ENCODE measurements at regions not wholly inside any gene's neighbourhood (a gene's known extent, or its start where the extent isn't known, plus 50 kb on each side); places are given as distances from the start of the nearest gene placed in this dataset.

DNA sequence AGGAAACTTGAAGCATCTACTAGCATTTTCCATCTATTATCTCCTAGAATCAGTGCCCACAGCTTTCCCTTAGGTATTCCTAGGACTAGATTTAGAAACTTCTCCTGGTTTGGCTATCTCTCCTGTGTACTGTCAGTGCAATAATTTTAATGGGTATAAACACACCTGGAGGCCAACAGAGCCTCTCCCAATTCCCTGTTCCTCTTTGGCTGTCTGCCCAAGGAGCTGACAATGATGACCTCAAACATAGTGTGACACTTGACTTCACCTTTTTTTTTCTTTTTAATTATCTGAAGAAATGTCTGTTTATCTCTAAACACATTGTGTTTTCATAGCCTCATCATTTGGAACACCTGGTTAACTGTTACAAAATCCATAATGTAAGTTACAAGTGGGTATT lies 754.5 kb upstream of the ALCAM start:
- no peaks in the 10 kb centered on the region for H3K27me3 ChIP-seq
- H3K4me3 ChIP-seq: no peak overlapping the region
- no peaks in the 10 kb centered on the region for H3K9me3 ChIP-seq
- no peaks in the 10 kb centered on the region for H3K36me3 ChIP-seq
- DNase-seq: no peak

DNA sequence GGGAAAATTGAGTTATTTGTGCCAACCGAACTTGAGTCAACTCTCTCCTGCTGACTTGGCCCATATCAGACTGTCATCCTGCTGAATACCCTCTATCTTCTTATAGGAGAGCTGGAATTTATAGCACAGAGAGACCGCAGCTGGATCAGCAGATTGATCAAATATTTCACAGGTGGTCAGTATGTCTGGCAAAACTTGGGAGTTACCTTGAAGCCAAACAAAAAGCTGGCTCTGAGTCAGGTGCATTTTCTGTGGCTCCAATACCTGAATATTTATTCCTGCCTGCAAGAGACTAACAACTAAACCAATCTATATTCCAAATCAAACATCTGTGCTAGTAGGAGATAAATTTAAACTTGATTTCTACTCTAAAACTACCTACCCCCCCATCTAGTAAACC lies 752.1 kb upstream of the ALCAM start:
- Histone ChIP-seq H3K9me3 (no peaks in the 10 kb centered on the region), H3K27me3 (no peaks in the 10 kb centered on the region), H3K36me3 (no peaks in the 10 kb centered on the region), H3K4me3 (no peak overlapping the region)
- DNase-seq: no peak

- peaks cover 12% of the 10 kb centered on the region; the same call in 1 of the 2 replicates for H3K9me3 ChIP-seq
- H3K27me3 ChIP-seq: no peaks in the 10 kb centered on the region
- DNase-seq: no peak
- H3K36me3 ChIP-seq: no peaks in the 10 kb centered on the region
- H3K4me3 ChIP-seq: no peak overlapping the region
These were observed 738.4 kb upstream of the ALCAM start for GRCh38 chr3:104628185-104628789.

DNA sequence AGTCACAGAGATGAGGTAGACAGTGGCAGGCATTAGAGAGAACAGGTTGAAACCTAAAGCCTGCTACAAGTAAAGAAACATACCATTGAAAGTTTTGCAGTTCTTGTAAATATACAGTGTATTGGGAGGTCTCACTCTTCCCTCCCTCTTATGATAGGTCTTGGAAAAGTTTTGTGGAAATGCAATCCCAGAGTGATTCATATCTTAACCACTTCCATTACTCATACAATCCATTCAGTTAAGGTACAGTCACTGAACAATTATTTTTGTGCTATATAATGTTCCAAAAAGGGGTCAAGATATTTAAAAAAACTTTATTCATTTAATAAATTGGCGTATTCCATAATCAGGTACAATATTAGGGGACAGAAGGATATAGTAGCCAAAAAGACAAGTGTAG lies 737.7 kb upstream of the ALCAM start:
- H3K27me3 ChIP-seq: no peaks in the 10 kb centered on the region
- no peaks in the 10 kb centered on the region for H3K36me3 ChIP-seq
- DNase-seq: no peak
- peaks cover 12% of the 10 kb centered on the region; the same call in 1 of the 2 replicates for H3K9me3 ChIP-seq
- H3K4me3 ChIP-seq: no peak overlapping the region

DNA sequence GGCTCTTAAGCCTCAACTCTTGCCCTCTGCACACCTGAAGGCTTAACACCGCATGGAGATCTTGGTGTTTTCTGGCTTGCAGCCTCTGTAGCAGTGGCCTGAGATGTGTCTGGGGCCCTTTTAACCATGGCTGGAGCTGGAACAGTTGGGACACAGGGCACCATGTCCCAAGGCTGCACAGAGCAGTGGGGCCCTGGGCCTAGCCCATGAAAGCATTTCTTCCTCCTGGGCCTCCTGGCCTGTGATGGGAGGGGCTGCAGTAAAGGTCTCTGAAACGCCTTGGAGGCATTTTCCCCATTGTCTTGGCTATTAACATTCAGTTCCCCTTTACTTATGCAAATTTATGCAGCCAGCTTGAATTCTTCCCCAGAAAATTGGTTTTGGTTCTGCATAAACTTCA lies 735.5 kb upstream of the ALCAM start:
- DNase-seq: no peak

GRCh38 chr3:104632521-104632920 lies 734.2 kb upstream of the ALCAM start:
- Histone ChIP-seq H3K9me3 (peaks cover 10% of the 10 kb centered on the region), H3K36me3 (no peaks in the 10 kb centered on the region), H3K27me3 (no peaks in the 10 kb centered on the region), H3K4me3 (no peak overlapping the region)
- DNase-seq: no peak

More for the DNA sequence above, 735.5 kb upstream of the ALCAM start:
- no peaks in the 10 kb centered on the region for H3K36me3 ChIP-seq
- H3K9me3 ChIP-seq: peaks cover 10% of the 10 kb centered on the region; the same call in 1 of the 2 replicates
- H3K4me3 ChIP-seq: no peak overlapping the region
- H3K27me3 ChIP-seq: no peaks in the 10 kb centered on the region

GRCh38 chr3:104632947-104633346 lies 733.8 kb upstream of the ALCAM start:
- H3K36me3 ChIP-seq: no peaks in the 10 kb centered on the region
- no peak for DNase-seq
- H3K9me3 ChIP-seq: peaks cover 11% of the 10 kb centered on the region
- no peak overlapping the region for H3K4me3 ChIP-seq
- no peaks in the 10 kb centered on the region for H3K27me3 ChIP-seq

DNA sequence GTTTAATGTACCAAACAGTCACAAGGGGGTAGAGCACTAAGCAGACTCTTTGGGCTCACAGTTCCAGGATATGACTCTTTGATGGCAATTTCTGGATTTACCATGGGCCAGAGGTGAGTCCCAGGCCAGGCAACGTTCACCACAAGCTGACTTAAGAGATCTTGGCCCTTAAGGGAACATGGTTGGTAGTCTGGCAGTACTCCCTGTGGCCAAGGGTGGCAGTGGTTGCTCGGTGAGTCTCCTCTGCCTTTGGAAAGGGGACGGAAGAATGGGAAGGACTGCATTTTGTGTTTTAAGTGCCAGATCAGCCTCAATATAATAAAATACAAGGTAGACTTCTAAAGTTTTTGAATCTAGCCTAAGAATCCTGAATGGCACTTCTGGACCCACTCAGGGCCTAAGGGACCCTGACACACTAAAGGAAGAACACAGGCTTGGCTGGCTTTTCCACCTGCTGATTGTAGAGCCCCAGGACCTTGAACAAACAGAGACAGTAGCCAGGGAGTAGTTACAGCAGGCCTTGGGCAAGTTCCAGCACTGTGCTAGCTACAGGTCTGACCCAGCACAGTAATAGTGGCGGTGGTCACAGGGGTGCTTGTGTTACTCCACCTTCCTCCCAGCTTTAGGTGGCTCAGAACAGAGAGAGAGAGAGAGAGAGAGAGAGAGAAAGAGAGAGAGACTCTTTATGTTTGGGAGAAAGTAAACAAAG lies 730.7 kb upstream of the ALCAM start:
- no peak overlapping the region for H3K4me3 ChIP-seq
- peaks cover 12% of the 10 kb centered on the region for H3K9me3 ChIP-seq
- no peaks in the 10 kb centered on the region for H3K27me3 ChIP-seq
- no peak for DNase-seq
- H3K36me3 ChIP-seq: no peaks in the 10 kb centered on the region

DNA sequence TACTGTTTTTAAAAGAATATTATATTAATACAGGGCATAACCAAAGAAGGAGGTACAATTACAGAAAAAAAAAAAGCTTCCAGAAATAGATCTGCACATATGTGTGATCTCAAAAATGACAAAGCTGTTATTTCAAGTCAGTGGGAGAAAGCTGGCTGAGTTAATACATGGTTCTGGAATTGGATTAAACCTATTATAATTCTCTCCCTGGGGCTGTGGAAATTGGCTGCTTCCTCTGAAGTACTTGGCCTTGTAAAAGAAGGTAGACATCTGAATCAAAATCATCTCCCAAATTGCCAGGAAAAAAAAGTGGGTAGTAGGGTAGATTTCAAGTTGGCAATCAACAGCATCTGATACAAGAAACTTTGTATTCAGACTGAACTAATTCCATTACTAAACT lies 723.9 kb upstream of the ALCAM start:
- no peak for DNase-seq
- Histone ChIP-seq H3K9me3 (peaks cover 10% of the 10 kb centered on the region), H3K36me3 (no peaks in the 10 kb centered on the region), H3K4me3 (no peak overlapping the region), H3K27me3 (no peaks in the 10 kb centered on the region)

DNA sequence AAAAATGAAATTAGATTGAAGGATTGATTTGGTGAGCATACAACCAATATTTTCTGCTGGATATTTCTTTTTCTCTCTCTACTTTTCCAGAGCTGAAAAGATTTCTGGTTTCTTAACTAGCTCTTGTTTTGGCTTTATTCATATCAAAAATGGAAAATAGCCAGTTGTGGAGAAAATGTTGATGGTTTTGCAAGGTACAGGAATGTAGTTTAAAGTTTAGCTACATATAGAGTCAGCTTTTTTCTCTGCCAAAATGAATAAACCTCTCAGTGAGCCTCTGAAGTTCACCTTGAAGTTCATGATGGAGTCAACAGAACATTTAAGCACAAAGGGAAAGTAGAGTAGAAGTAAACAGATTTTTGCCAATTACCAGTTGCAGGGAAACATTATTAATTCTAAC lies 720.5 kb upstream of the ALCAM start:
- no peaks in the 10 kb centered on the region for H3K36me3 ChIP-seq
- H3K27me3 ChIP-seq: no peaks in the 10 kb centered on the region
- no peaks in the 10 kb centered on the region for H3K9me3 ChIP-seq
- no peak for DNase-seq
- H3K4me3 ChIP-seq: no peak overlapping the region

- Histone ChIP-seq H3K27me3 (no peaks in the 10 kb centered on the region), H3K4me3 (no peak overlapping the region), H3K9me3 (peaks cover 7% of the 10 kb centered on the region; the same call in 1 of the 2 replicates), H3K36me3 (no peaks in the 10 kb centered on the region)
- DNase-seq: no peak
These were observed 717.9 kb upstream of the ALCAM start for GRCh38 chr3:104648823-104649222.

GRCh38 chr3:104669083-104669482 lies 697.6 kb upstream of the ALCAM start:
- H3K9me3 ChIP-seq: no peaks in the 10 kb centered on the region
- DNase-seq: no peak
- no peaks in the 10 kb centered on the region for H3K27me3 ChIP-seq
- no peak overlapping the region for H3K4me3 ChIP-seq
- H3K36me3 ChIP-seq: no peaks in the 10 kb centered on the region

DNA sequence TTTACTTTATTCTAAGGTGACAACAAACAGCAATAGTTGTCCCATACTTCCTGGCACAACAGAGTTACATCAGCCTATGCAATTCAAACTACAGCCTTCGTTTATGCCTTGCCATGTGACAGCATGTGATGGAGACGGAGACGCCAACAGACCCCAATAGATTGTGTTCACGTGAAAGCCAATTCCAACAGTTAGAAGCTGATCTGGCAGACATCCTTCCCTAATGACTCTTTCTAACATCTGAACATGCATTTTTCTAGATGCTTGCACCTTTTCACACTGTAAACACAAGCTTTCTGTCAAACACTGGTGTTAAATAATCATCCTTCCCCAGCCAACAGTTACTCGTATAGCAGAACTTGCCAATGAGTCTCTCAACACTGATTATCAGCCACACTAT lies 694.4 kb upstream of the ALCAM start:
- DNase-seq: no peak
- no peaks in the 10 kb centered on the region for H3K27me3 ChIP-seq
- no peaks in the 10 kb centered on the region; the same call in 1 of the 2 replicates for H3K9me3 ChIP-seq
- H3K4me3 ChIP-seq: no peak overlapping the region
- no peaks in the 10 kb centered on the region for H3K36me3 ChIP-seq

GRCh38 chr3:104673981-104674380 lies 692.7 kb upstream of the ALCAM start:
- no peak overlapping the region for H3K4me3 ChIP-seq
- no peaks in the 10 kb centered on the region for H3K27me3 ChIP-seq
- no peaks in the 10 kb centered on the region for H3K36me3 ChIP-seq
- no peak for DNase-seq
- H3K9me3 ChIP-seq: no peaks in the 10 kb centered on the region; the same call in 1 of the 2 replicates

DNA sequence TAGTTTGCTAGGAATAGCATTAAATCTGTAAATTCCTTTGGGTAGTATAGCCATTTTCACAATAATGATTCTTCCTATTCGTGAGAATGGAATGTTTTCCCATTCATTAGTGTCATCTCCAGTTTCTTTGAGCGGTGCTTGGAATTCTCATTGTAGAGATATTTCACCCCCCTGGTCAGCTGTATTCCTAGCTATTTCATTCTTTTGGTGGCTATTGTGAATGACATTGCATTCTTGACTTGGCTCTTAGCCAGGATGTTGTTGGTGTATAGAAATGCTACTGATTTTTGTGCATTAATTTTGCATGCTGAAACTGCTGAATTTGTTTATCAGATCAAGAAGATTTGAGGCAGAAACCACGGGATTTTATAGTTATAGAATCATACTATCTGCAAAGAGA lies 690.5 kb upstream of the ALCAM start:
- DNase-seq: no peak
- Histone ChIP-seq H3K4me3 (no peak overlapping the region), H3K36me3 (no peaks in the 10 kb centered on the region), H3K9me3 (no peaks in the 10 kb centered on the region; the same call in 1 of the 2 replicates), H3K27me3 (no peaks in the 10 kb centered on the region)

GRCh38 chr3:104677932-104678331 lies 688.8 kb upstream of the ALCAM start:
- Histone ChIP-seq H3K36me3 (no peaks in the 10 kb centered on the region), H3K9me3 (no peaks in the 10 kb centered on the region; the same call in 1 of the 2 replicates), H3K4me3 (no peak overlapping the region), H3K27me3 (no peaks in the 10 kb centered on the region)
- no peak for DNase-seq

DNA sequence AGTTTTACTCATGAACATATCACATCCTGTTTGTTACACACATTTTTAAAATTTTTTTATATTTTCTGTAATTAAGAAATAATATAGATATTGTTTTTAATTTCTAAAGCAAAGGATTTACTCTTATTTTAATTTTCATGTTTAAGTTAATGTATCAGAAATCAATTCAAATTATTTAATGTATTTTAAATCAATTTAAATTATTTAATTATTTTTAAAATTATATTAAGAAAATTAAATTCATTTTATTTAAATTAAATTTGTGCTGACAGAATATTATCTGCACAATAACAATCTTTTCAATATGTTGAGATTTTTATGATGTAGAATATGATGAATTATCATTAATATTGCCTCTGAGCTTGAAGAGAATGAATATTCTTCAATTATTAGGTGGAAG lies 681.2 kb upstream of the ALCAM start:
- no peaks in the 10 kb centered on the region for H3K9me3 ChIP-seq
- no peak overlapping the region for H3K4me3 ChIP-seq
- no peak for DNase-seq

GRCh38 chr3:104687362-104687761 lies 679.3 kb upstream of the ALCAM start:
- no peaks in the 10 kb centered on the region for H3K9me3 ChIP-seq
- no peak for DNase-seq
- H3K36me3 ChIP-seq: no peaks in the 10 kb centered on the region
- H3K27me3 ChIP-seq: no peaks in the 10 kb centered on the region
- H3K4me3 ChIP-seq: no peak overlapping the region

More for the DNA sequence above, 681.2 kb upstream of the ALCAM start:
- H3K27me3 ChIP-seq: no peaks in the 10 kb centered on the region
- no peaks in the 10 kb centered on the region for H3K36me3 ChIP-seq
